ENCODE measurements at regions not wholly inside any gene's neighbourhood (a gene's known extent, or its start where the extent isn't known, plus 50 kb on each side); places are given as distances from the start of the nearest gene placed in this dataset.
A peak's percentile ranks its signal among the peaks of the same experiment; 100 is the strongest.

GRCh38 chr2:51247252-51247805, 215.4 kb upstream of the NRXN1 start:
- peak; percentile 9 for DNase-seq

- no peak for DNase-seq
Observed at GRCh38 chr2:51243892-51244535, 212.1 kb upstream of the NRXN1 start.

- DNase-seq, result no peak
Observed at GRCh38 chr2:51237626-51238271, 205.8 kb upstream of the NRXN1 start.

- no peak for DNase-seq
Observed at GRCh38 chr2:51232027-51232426, 200.1 kb upstream of the NRXN1 start.

GRCh38 chr2:51231071-51231470, 199.1 kb upstream of the NRXN1 start:
- DNase-seq, result no peak

- DNase-seq, result no peak
Observed at GRCh38 chr2:51225377-51225776, 193.4 kb upstream of the NRXN1 start.

GRCh38 chr2:51224790-51225189, 192.9 kb upstream of the NRXN1 start:
- DNase-seq, result no peak

GRCh38 chr2:51222106-51222505, 190.2 kb upstream of the NRXN1 start:
- no peak for DNase-seq

- DNase-seq, result no peak
Observed at GRCh38 chr2:51220606-51221005, 188.7 kb upstream of the NRXN1 start.

- no peak for DNase-seq
Observed at GRCh38 chr2:51220080-51220479, 188.1 kb upstream of the NRXN1 start.

- DNase-seq, result no peak
Observed at GRCh38 chr2:51219468-51219867, 187.5 kb upstream of the NRXN1 start.

- DNase-seq, result no peak
Observed at GRCh38 chr2:51218047-51218446, 186.1 kb upstream of the NRXN1 start.

- no peak for DNase-seq
Observed at GRCh38 chr2:51213826-51214225, 181.9 kb upstream of the NRXN1 start.

- DNase-seq, result no peak
Observed at GRCh38 chr2:51212374-51212773, 180.4 kb upstream of the NRXN1 start.

- no peak for DNase-seq
Observed at GRCh38 chr2:51208521-51208920, 176.6 kb upstream of the NRXN1 start.

GRCh38 chr2:51201295-51201694, 169.4 kb upstream of the NRXN1 start:
- no peak for DNase-seq

- no peak for DNase-seq
Observed at GRCh38 chr2:51194656-51195055, 162.7 kb upstream of the NRXN1 start.

- DNase-seq, result no peak
Observed at GRCh38 chr2:51170273-51170672, 138.3 kb upstream of the NRXN1 start.

- no peak for DNase-seq
Observed at GRCh38 chr2:51165534-51166260, 133.8 kb upstream of the NRXN1 start.

- peak; percentile 9 for DNase-seq
Observed at GRCh38 chr2:51158251-51158650, 126.3 kb upstream of the NRXN1 start.

GRCh38 chr2:51153236-51153635, 121.3 kb upstream of the NRXN1 start:
- no peak for DNase-seq

GRCh38 chr2:51151490-51152140, 119.7 kb upstream of the NRXN1 start:
- DNase-seq, result no peak

- no peak for DNase-seq
Observed at GRCh38 chr2:51149725-51150124, 117.8 kb upstream of the NRXN1 start.

All from NCI-H82 (cell line).